ENCODE measurements at regions not wholly inside any gene's neighbourhood (a gene's known extent, or its start where the extent isn't known, plus 50 kb on each side); places are given as distances from the start of the nearest gene placed in this dataset.

DNA sequence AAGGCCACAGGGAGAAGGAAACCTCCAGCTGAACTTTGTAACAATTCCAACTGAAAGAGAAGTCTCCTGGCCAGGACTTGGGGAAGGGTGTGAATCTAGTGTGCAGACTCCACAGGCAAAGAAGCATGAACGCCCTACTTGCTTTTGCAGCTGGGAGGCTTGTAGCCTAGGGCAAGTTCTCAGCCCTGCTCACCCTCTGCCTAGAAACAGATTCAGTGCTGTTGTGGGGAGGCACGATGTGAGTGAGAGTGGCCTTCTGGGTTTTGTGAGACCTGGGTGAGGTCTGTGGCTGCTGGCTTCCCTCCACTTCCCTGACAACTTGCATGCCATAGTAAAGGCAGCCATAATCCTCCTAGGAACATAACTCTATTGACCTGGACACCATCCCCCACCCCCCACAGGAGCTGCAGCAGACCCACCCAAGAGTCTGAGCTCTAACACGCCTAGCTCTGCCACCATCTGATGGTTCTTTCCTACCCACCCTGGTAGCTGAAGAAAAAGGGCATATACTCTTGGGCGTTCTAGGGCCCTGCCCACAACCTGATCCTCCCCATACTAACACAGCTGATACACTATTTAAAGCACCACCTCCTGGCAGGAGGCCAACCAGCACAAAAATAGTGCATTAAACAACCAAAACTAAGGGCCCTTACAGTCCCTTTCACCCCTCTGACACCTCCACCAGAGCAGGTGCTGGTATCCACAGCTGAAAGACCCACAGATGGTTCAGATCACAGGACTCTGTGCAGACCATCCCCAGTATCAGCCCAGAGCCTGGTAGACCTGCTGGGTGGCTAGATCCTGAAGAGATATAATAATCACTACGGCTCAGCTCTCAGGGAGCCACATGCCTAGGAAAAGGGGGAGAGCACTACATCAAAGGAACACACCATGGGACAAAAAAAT lies 426.5 kb downstream of the IGSF11 start:
- no peaks in the 10 kb centered on the region for H3K4me1 ChIP-seq (ENCODE audit: control insufficient read depth, insufficient read depth, low read length)
- peaks cover 4% of the 10 kb centered on the region for H3K36me3 Mint-ChIP-seq (ENCODE audit: low read depth)
- 97 to 100% methylated on average over 2 to 5 of the region's 5 CpGs for WGBS, 2 experiments (ENCODE audit: insufficient coverage in 1 of 2, insufficient read length in 1 of 2)
- no peaks in the 10 kb centered on the region for H3K27me3 ChIP-seq (ENCODE audit: control insufficient read depth, insufficient read depth, low read length, poor library complexity, severe bottlenecking)
- H3K9me3 Mint-ChIP-seq: peaks cover 51% of the 10 kb centered on the region
- no peak overlapping the region for H3K4me3 Mint-ChIP-seq
- no peak overlapping the region for H3K27ac Mint-ChIP-seq
- peak overlapping the region; percentile 20 for H3K4me3 ChIP-seq (ENCODE audit: low read length)
- TF ChIP-seq, protein P1, sequence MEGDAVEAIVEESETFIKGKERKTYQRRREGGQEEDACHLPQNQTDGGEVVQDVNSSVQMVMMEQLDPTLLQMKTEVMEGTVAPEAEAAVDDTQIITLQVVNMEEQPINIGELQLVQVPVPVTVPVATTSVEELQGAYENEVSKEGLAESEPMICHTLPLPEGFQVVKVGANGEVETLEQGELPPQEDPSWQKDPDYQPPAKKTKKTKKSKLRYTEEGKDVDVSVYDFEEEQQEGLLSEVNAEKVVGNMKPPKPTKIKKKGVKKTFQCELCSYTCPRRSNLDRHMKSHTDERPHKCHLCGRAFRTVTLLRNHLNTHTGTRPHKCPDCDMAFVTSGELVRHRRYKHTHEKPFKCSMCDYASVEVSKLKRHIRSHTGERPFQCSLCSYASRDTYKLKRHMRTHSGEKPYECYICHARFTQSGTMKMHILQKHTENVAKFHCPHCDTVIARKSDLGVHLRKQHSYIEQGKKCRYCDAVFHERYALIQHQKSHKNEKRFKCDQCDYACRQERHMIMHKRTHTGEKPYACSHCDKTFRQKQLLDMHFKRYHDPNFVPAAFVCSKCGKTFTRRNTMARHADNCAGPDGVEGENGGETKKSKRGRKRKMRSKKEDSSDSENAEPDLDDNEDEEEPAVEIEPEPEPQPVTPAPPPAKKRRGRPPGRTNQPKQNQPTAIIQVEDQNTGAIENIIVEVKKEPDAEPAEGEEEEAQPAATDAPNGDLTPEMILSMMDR (conservative IDR thresholded peaks at IDR 0.05): no peak
- DNase-seq: no peak
- no peak overlapping the region for H3K27ac ChIP-seq (ENCODE audit: low read depth, low read length)
- H3K9me3 ChIP-seq (ENCODE audit: control insufficient read depth, low read length): peaks cover 64% of the 10 kb centered on the region
- H3K36me3 ChIP-seq (ENCODE audit: control insufficient read depth, insufficient read depth, low read length): peaks cover 12% of the 10 kb centered on the region
- no peaks in the 10 kb centered on the region for H3K4me1 Mint-ChIP-seq
- H3K27me3 Mint-ChIP-seq (ENCODE audit: insufficient read depth): no peaks in the 10 kb centered on the region
- no peak overlapping the region for H3K9ac ChIP-seq (ENCODE audit: extremely low read depth, low read length, poor library complexity, severe bottlenecking)

DNA sequence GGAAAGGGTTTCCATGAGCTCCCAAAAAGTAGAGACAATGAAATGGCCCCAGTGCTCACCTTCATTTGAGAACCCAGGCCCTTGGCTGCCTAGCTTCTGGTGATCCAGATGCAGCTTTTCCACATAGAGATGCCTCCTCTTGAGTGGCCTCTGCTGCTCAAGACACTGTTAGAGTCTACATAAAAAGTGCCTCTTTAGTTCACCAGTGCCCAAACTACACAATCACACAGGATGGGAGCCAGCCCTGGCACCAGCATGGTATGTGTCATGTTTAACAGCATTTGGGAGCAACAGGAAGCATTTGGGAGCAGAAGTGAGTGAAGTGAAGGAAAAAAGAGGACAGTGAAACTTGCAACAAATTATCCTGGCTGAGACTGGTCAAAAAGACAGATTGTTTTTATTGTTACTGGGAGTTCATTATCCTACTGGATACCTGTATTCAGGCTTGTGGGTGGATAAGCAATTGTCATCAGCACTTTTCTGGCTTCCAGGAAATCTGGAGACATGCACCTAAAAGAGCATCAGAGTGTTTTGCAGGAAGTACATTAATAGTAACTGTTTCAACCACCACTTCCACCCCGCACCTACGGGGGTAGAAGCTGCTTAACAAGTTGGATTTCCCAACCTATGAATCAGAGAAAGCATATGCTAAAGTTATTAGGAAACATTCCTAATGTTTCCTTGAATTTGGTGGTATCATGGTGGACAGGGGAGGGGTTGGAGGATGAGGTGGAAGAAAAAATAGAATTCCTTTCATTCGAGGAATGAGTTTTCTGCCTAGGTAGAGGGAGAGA lies 416.2 kb downstream of the IGSF11 start:
- no peak for DNase-seq
- TF ChIP-seq, protein P1 (conservative IDR thresholded peaks at IDR 0.05): no peak
- WGBS, 2 experiments (ENCODE audit: insufficient coverage in 1 of 2, insufficient read length in 1 of 2): 64 to 100% methylated on average over 1 to 3 of the region's 3 CpGs
- peaks cover 44% of the 10 kb centered on the region for H3K36me3 ChIP-seq (ENCODE audit: control insufficient read depth, insufficient read depth, low read length)
- H3K27me3 ChIP-seq (ENCODE audit: control insufficient read depth, insufficient read depth, low read length, poor library complexity, severe bottlenecking): no peaks in the 10 kb centered on the region
- no peak overlapping the region for H3K27ac ChIP-seq (ENCODE audit: low read depth, low read length)
- Mint-ChIP-seq H3K27me3 (ENCODE audit: insufficient read depth) (no peaks in the 10 kb centered on the region), H3K4me1 (peaks cover 15% of the 10 kb centered on the region), H3K4me3 (no peak overlapping the region), H3K36me3 (ENCODE audit: low read depth) (peaks cover under 1% of the 10 kb centered on the region), H3K27ac (no peak overlapping the region), H3K9me3 (no peaks in the 10 kb centered on the region)
- H3K9me3 ChIP-seq (ENCODE audit: control insufficient read depth, low read length): peaks cover 1% of the 10 kb centered on the region
- H3K9ac ChIP-seq (ENCODE audit: extremely low read depth, low read length, poor library complexity, severe bottlenecking): no peak overlapping the region
- H3K4me3 ChIP-seq (ENCODE audit: low read length): no peak overlapping the region
- peaks cover 6% of the 10 kb centered on the region for H3K4me1 ChIP-seq (ENCODE audit: control insufficient read depth, insufficient read depth, low read length)

DNA sequence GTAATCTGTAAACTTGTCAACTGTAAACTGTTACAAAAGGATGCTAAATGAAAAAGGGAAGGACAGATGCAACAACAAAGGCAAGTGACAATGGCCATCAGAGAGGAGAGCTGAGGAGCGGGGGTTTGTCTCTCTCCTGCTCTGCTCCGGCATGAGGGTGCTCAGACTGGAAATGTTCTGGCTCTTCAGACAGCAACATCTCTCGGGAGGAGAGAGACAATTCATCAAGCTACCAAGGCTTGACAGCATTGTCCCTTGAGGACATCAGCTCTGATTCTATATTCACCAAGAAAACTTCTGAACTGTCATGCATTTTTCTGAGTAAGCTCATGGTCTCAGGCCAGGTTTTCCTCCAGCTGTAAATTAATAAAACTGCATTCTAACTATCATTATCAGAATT lies 408.2 kb downstream of the IGSF11 start:
- H3K36me3 ChIP-seq (ENCODE audit: control insufficient read depth, insufficient read depth, low read length): peaks cover 24% of the 10 kb centered on the region
- H3K4me1 ChIP-seq (ENCODE audit: control insufficient read depth, insufficient read depth, low read length): peaks cover 5% of the 10 kb centered on the region
- H3K36me3 Mint-ChIP-seq (ENCODE audit: low read depth): peaks cover 2% of the 10 kb centered on the region
- H3K9ac ChIP-seq (ENCODE audit: extremely low read depth, low read length, poor library complexity, severe bottlenecking): no peak overlapping the region
- H3K27ac Mint-ChIP-seq: no peak overlapping the region
- WGBS, 2 experiments (ENCODE audit: insufficient coverage in 1 of 2, insufficient read length in 1 of 2): 63 to 87% methylated on average over 3 of the region's 3 CpGs
- H3K4me1 Mint-ChIP-seq: peaks cover 14% of the 10 kb centered on the region
- no peaks in the 10 kb centered on the region for H3K27me3 ChIP-seq (ENCODE audit: control insufficient read depth, insufficient read depth, low read length, poor library complexity, severe bottlenecking)
- H3K27ac ChIP-seq (ENCODE audit: low read depth, low read length): no peak overlapping the region
- no peak overlapping the region for H3K4me3 Mint-ChIP-seq
- no peak overlapping the region for H3K4me3 ChIP-seq (ENCODE audit: low read length)
- H3K9me3 Mint-ChIP-seq: peaks cover 3% of the 10 kb centered on the region
- peaks cover 2% of the 10 kb centered on the region for H3K27me3 Mint-ChIP-seq (ENCODE audit: insufficient read depth)
- peaks cover 4% of the 10 kb centered on the region for H3K9me3 ChIP-seq (ENCODE audit: control insufficient read depth, low read length)
- TF ChIP-seq, protein P1 (conservative IDR thresholded peaks at IDR 0.05): no peak
- DNase-seq: no peak

All from endodermal cell (in vitro differentiated cells).